HCT116 (cell line): ENCODE measurements at regions not wholly inside any gene's neighbourhood (a gene's known extent, or its start where the extent isn't known, plus 50 kb on each side); places are given as distances from the start of the nearest gene placed in this dataset.

ENCODE experiments used
- ATAC-seq: fragments of 200-7000 bp; cut with Tn5 transposase; 2 replicates; pipeline ENCODE4 v1.9.1; 2020; ENCODE audit warnings: mild to moderate bottlenecking, moderate library complexity
- BruUV-seq: library from RNA; stranded (reverse); fragments of 400-500 nt; replicated peaks from 2 replicates; lab custom pipeline; 2021; lab: Mats Ljungman, UMichigan
- CTCF ChIA-PET: fragments of 300-600 bp; sonication (Branson Sonifier 250); formaldehyde crosslinking; loops from one replicate; lab custom pipeline; 2021; ENCODE audit warnings: antibody characterized with exemption; lab: Charles Lee
- POLR2A ChIA-PET: fragments of 300-600, 350-600 bp; sonication (Branson Sonifier 250); formaldehyde crosslinking; loops from one replicate; lab custom pipeline; 2021; ENCODE audit warnings: antibody characterized with exemption; lab: Charles Lee
- RAD21 ChIA-PET, 2 experiments: fragments of 300-600 bp; sonication (Branson Sonifier 250); formaldehyde crosslinking; loops; one replicate each; lab custom pipeline; 2023; ENCODE audit warnings: low total read pairs in 2 of 2; ENCODE audit not compliant: uncharacterized antibody in 2 of 2, unreplicated experiment in 2 of 2, low non-redundant PET in 1 of 2; lab: Charles Lee
- DNase-seq: peaks from one replicate; pipeline ENCODE4 v3.0.0-alpha.2; 2010; ENCODE audit warnings: low read depth, low spot score
- H2AFZ ChIP-seq: fragments of 200-600 bp; shearing (Covaris generic), sonication (generic); 2 replicates; pipeline ENCODE4 v1.6.1; 2017; ENCODE audit warnings: low read depth, mixed run types, mixed read lengths, antibody characterized with exemption, low read length; ENCODE audit not compliant: poor library complexity, severe bottlenecking
- H3K27ac ChIP-seq: 2 replicates; pipeline ENCODE4 v1.5.1; 2012; ENCODE audit warnings: low read depth, low read length
- H3K27me3 ChIP-seq: fragments of 200-600 bp; sonication (generic); 2 replicates; pipeline ENCODE4 v1.6.1; 2016; ENCODE audit warnings: mixed run types, low read length, mixed read lengths; ENCODE audit not compliant: insufficient read depth
- H3K36me3 ChIP-seq, 2 experiments: fragments of 200-500 bp in 1 of 2; fragments of 200-600 bp in 1 of 2; sonication (Bioruptor generic) in 1 of 2; sonication (generic) in 1 of 2; 2 replicates each; pipeline versions ENCODE4 v1.5.1 to v1.6.1; 2014 to 2016; ENCODE audit warnings: low read length in 2 of 2, inconsistent platforms in 1 of 2, mixed read lengths in 1 of 2, mixed run types in 1 of 2; ENCODE audit not compliant: insufficient read depth in 2 of 2, control insufficient read depth in 1 of 2
- H3K4me1 ChIP-seq, 2 experiments: fragments of 200-600 bp in 1 of 2; sonication (generic) in 1 of 2; 2 replicates each; pipeline versions ENCODE4 v1.5.1 to v1.6.1; 2012 to 2017; ENCODE audit warnings: low read length in 2 of 2, inconsistent platforms in 1 of 2, mild to moderate bottlenecking in 1 of 2, mixed read lengths in 1 of 2, mixed run types in 1 of 2, moderate library complexity in 1 of 2; ENCODE audit not compliant: insufficient read depth in 2 of 2, control insufficient read depth in 1 of 2
- H3K4me2 ChIP-seq: fragments of 200-600 bp; sonication (generic); 2 replicates; pipeline ENCODE4 v1.6.1; 2017; ENCODE audit warnings: mixed run types, low read length, mixed read lengths
- H3K4me3 ChIP-seq, 2 experiments: fragments of 200-600 bp in 1 of 2; sonication (generic) in 1 of 2; replicated peaks in 1 of 2; 2 replicates each; pipeline ENCODE4 v1.5.1; 2011 to 2016; ENCODE audit warnings: low read length in 2 of 2, control low read depth in 1 of 2, low read depth in 1 of 2, mild to moderate bottlenecking in 1 of 2, mixed read lengths in 1 of 2, mixed run types in 1 of 2
- H3K79me2 ChIP-seq: fragments of 200-600 bp; sonication (generic); 2 replicates; pipeline ENCODE4 v1.6.1; 2017; ENCODE audit warnings: mild to moderate bottlenecking, mixed run types, low read length, moderate library complexity, mixed read lengths; ENCODE audit not compliant: insufficient read depth
- H3K9ac ChIP-seq: fragments of 200-600 bp; sonication (generic); 2 replicates; pipeline ENCODE4 v1.6.1; 2016; ENCODE audit warnings: low read length, mixed read lengths
- H3K9me2 ChIP-seq: fragments of 200-600 bp; sonication (generic), shearing (Covaris generic); 2 replicates; pipeline ENCODE4 v1.6.1; 2017; ENCODE audit warnings: mixed run types, mild to moderate bottlenecking, moderate library complexity; ENCODE audit not compliant: insufficient read depth
- H3K9me3 ChIP-seq, 2 experiments: fragments of 200-500 bp in 1 of 2; fragments of 200-600 bp in 1 of 2; sonication (Bioruptor generic) in 1 of 2; sonication (generic) in 1 of 2; 2 replicates each; pipeline ENCODE4 v1.6.1; 2014 to 2017; ENCODE audit warnings: low read length in 2 of 2, mixed read lengths in 2 of 2, inconsistent platforms in 1 of 2, low read depth in 1 of 2, mild to moderate bottlenecking in 1 of 2, mixed run types in 1 of 2, moderate library complexity in 1 of 2; ENCODE audit not compliant: control insufficient read depth in 1 of 2, insufficient read depth in 1 of 2
- H4K20me1 ChIP-seq: fragments of 200-600 bp; sonication (generic), shearing (Covaris generic); 2 replicates; pipeline ENCODE4 v1.6.1; 2017; ENCODE audit warnings: mixed run types, mild to moderate bottlenecking, moderate library complexity; ENCODE audit not compliant: insufficient read depth
- CTCF ChIP-seq, 3 experiments: fragments of 200-600 bp in 1 of 3; sonication (generic) in 1 of 3; IDR thresholded peaks in 2 of 3; conservative IDR thresholded peaks in 1 of 3; 2 replicates each; pipeline ENCODE4 v1.5.1; 2012 to 2017; ENCODE audit warnings: low read depth in 2 of 3, low read length in 2 of 3, antibody characterized with exemption in 1 of 3, borderline replicate concordance in 1 of 3, control low read depth in 1 of 3, mild to moderate bottlenecking in 1 of 3, mixed read lengths in 1 of 3, mixed run types in 1 of 3, moderate library complexity in 1 of 3; ENCODE audit not compliant: insufficient read depth in 1 of 3
- ELF1 ChIP-seq: IDR thresholded peaks from 2 replicates; pipeline ENCODE4 v1.6.1; 2012; ENCODE audit warnings: low read depth, borderline replicate concordance
- EZH2phosphoT487 ChIP-seq: fragments of 200-600 bp; IDR thresholded peaks from 2 replicates; pipeline ENCODE4 v1.6.1; 2018; ENCODE audit warnings: antibody characterized with exemption, borderline replicate concordance
- JUND ChIP-seq: IDR thresholded peaks from 2 replicates; pipeline ENCODE4 v1.6.1; 2012
- MAX ChIP-seq: IDR thresholded peaks from 2 replicates; pipeline ENCODE4 v1.6.1; 2012
- REST ChIP-seq: IDR thresholded peaks from 2 replicates; pipeline ENCODE4 v1.6.1; 2012; ENCODE audit warnings: low read depth
- SP1 ChIP-seq: IDR thresholded peaks from 2 replicates; pipeline ENCODE4 v1.6.1; 2012; ENCODE audit warnings: low read depth
- SRF ChIP-seq: IDR thresholded peaks from 2 replicates; pipeline ENCODE4 v1.6.1; 2012; ENCODE audit warnings: low read depth
- TCF7L2 ChIP-seq: IDR thresholded peaks from 2 replicates; pipeline ENCODE4 v1.7.0; 2011; ENCODE audit warnings: borderline replicate concordance, inconsistent platforms; ENCODE audit not compliant: insufficient read depth, insufficient read length; ENCODE audit errors: extremely low read depth
- YY1 ChIP-seq: IDR thresholded peaks from 2 replicates; pipeline ENCODE4 v1.6.1; 2011; ENCODE audit warnings: low read length, low read depth, moderate library complexity, mild to moderate bottlenecking; ENCODE audit not compliant: insufficient replicate concordance; ENCODE audit errors: extremely low read depth
- ZFX ChIP-seq: fragments of 450-650 bp; IDR thresholded peaks from 2 replicates; pipeline ENCODE4 v1.6.1; 2017
- ZNF274 ChIP-seq: fragments of 200-500 bp; sonication (Bioruptor generic); IDR thresholded peaks from 2 replicates; pipeline ENCODE4 v1.6.1; 2014; ENCODE audit warnings: mild to moderate bottlenecking, low read depth, low read length, inconsistent platforms
- intact Hi-C: fragments of 100-400 bp; cut with micrococcal nuclease; formaldehyde crosslinking; loops from 2 replicates; pipeline ENCODE4 v1.10.0; 2022

GRCh38 chr6:160882791-160883279, 108.7 kb upstream of the MAP3K4 start:
- Histone ChIP-seq H4K20me1 (no peaks in the 10 kb centered on the region), H3K36me3 (no peaks in the 10 kb centered on the region), H3K79me2 (no peaks in the 10 kb centered on the region), H3K4me3 (no peak overlapping the region), H3K9ac (no peak overlapping the region), H3K4me1 (no peaks in the 10 kb centered on the region), H2AFZ (no peak overlapping the region), H3K9me3 (no peaks in the 10 kb centered on the region), H3K9me2 (no peaks in the 10 kb centered on the region), H3K27me3 (no peaks in the 10 kb centered on the region), H3K27ac (no peak overlapping the region), H3K4me2 (no peak overlapping the region)
- TF ChIP-seq EZH2phosphoT487, result no peak
- TF ChIP-seq TCF7L2, result no peak
- TF ChIP-seq MAX, result no peak
- no peak for TF ChIP-seq SRF
- TF ChIP-seq REST, result no peak
- no peak for TF ChIP-seq YY1
- TF ChIP-seq SP1, result no peak
- no peak for TF ChIP-seq JUND
- TF ChIP-seq ELF1, result no peak
- TF ChIP-seq CTCF (IDR thresholded peaks at IDR 0.05 in 2 of 3, conservative IDR thresholded peaks at IDR 0.05 in 1 of 3; ENCODE audit: borderline replicate concordance in 1 of 3, insufficient read depth in 1 of 3, low read depth in 2 of 3, low read length in 2 of 3), result no peak
- no peak for TF ChIP-seq ZNF274
- TF ChIP-seq ZFX, result no peak
- ChIA-PET CTCF (no interaction called here), RAD21 (no interaction called here), POLR2A (no interaction called here)
- no TSS peak for BruUV-seq
- no peak for DNase-seq
- no peak for ATAC-seq
- intact Hi-C loops, result no loop called here
